ENCODE measurements at regions not wholly inside any gene's neighbourhood (a gene's known extent, or its start where the extent isn't known, plus 50 kb on each side); places are given as distances from the start of the nearest gene placed in this dataset.

DNA sequence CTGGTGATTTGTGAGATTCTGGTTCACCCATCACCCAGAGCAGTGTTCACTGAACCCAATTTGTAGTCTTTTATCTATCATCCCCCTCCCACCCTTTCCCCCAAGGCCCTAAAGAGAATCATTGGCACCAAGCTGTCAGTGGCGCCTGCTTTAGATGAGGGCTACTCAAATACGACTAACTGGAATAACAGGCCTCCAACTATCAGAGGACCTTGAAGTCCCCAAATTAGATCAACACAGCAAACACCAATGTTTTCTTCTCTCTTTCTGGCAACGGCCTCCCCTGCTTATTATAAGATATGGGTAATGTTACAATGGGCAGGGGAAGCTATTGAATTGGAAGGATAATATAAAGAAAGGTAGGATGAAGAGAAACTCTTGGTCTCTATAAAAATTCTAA lies 232.3 kb downstream of the SCG2 start:
- H4K91ac ChIP-seq (ENCODE audit: insufficient read length, low read depth, low read length), result no peak overlapping the region
- Mint-ChIP-seq H3K27ac (no peak overlapping the region), H3K27me3 (ENCODE audit: low read depth) (peaks cover 10% of the 10 kb centered on the region), H3K4me1 (no peaks in the 10 kb centered on the region), H3K4me3 (no peak overlapping the region), H3K36me3 (ENCODE audit: insufficient read depth in 1 of 3, low read depth in 3 of 3) (no peaks in the 10 kb centered on the region), H3K9me3 (no peaks in the 10 kb centered on the region)
- H3K14ac ChIP-seq (ENCODE audit: insufficient read depth, low read length), result no peak overlapping the region
- no peak overlapping the region for H2BK5ac ChIP-seq (ENCODE audit: insufficient read length, low read length)
- H3K27ac ChIP-seq (ENCODE audit: insufficient read length, low read depth, low read length), result no peak overlapping the region
- H4K8ac ChIP-seq (replicated peaks; ENCODE audit: insufficient read length, low read depth, low read length), result no peak overlapping the region
- no peak overlapping the region for H3K9ac ChIP-seq (ENCODE audit: extremely low read depth, insufficient read length, low read length)
- no peak overlapping the region for H3K56ac ChIP-seq (ENCODE audit: insufficient read length, low read depth, low read length)
- no peak overlapping the region for H2AFZ ChIP-seq (ENCODE audit: low read length)
- H3K79me2 ChIP-seq (ENCODE audit: insufficient read depth, low read length), result no peaks in the 10 kb centered on the region
- H2AK5ac ChIP-seq (ENCODE audit: insufficient read length, low read length), result no peak overlapping the region
- no peaks in the 10 kb centered on the region for H3K23me2 ChIP-seq (ENCODE audit: insufficient read length, low read depth, low read length, poor library complexity, severe bottlenecking)
- DNase-seq, result no peak
- TF ChIP-seq CTCF (conservative IDR thresholded peaks at IDR 0.05), result no peak
- no peaks in the 10 kb centered on the region for H3K9me3 ChIP-seq (ENCODE audit: control insufficient read depth, low read depth, low read length)
- H3K4me2 ChIP-seq (ENCODE audit: insufficient read depth, insufficient read length, low read length), result no peak overlapping the region
- H2BK12ac ChIP-seq (ENCODE audit: insufficient read length, low read depth, low read length), result no peak overlapping the region
- H2BK15ac ChIP-seq (ENCODE audit: low read depth, low read length), result no peak overlapping the region
- H3K27me3 ChIP-seq (ENCODE audit: insufficient read depth, low read length), result no peaks in the 10 kb centered on the region
- no CpG with 5 or more reads among the region's 3 CpGs for WGBS (ENCODE audit: extremely low coverage, insufficient read length, low lambda C conversion rate)
- no peaks in the 10 kb centered on the region for H3K4me1 ChIP-seq (ENCODE audit: insufficient read depth, low read length)
- H3K18ac ChIP-seq (ENCODE audit: insufficient read length, low read depth, low read length), result no peak overlapping the region
- H2BK20ac ChIP-seq (ENCODE audit: low read depth, low read length, poor library complexity, severe bottlenecking), result no peak overlapping the region
- H3K79me1 ChIP-seq (ENCODE audit: insufficient read depth, low read depth, low read length, poor library complexity, severe bottlenecking), result no peaks in the 10 kb centered on the region
- no peak overlapping the region for H4K5ac ChIP-seq (ENCODE audit: insufficient read length, low read depth, low read length)
- no peak overlapping the region for H3T11ph ChIP-seq (ENCODE audit: low read length)
- no peak overlapping the region for H3K4ac ChIP-seq (ENCODE audit: low read depth, low read length)
- no peak overlapping the region for H2BK120ac ChIP-seq (ENCODE audit: low read depth, low read length, poor library complexity, severe bottlenecking)
- no peaks in the 10 kb centered on the region for H4K20me1 ChIP-seq (ENCODE audit: control insufficient read depth, insufficient read depth, insufficient read length)
- no peak overlapping the region for H3K23ac ChIP-seq (ENCODE audit: insufficient read length, low read depth, low read length)

Data from H9 (cell line).